Kidney capillary endothelial cell (primary cell): ENCODE measurements at regions not wholly inside any gene's neighbourhood (a gene's known extent, or its start where the extent isn't known, plus 50 kb on each side); places are given as distances from the start of the nearest gene placed in this dataset.

ENCODE experiments used
- DNase-seq: peaks from one replicate; pipeline ENCODE4 v3.0.0-alpha.2; 2018; ENCODE audit warnings: low spot score

- DNase-seq: no peak
These were observed 58.3 kb upstream of the SPATA31E1 start for GRCh38 chr9:87824216-87824875.

GRCh38 chr9:87824886-87825285 lies 57.8 kb upstream of the SPATA31E1 start:
- no peak for DNase-seq

GRCh38 chr9:87826331-87826730 lies 56.3 kb upstream of the SPATA31E1 start:
- no peak for DNase-seq

GRCh38 chr9:87827341-87827740 lies 55.3 kb upstream of the SPATA31E1 start:
- DNase-seq: no peak

GRCh38 chr9:87829756-87830155 lies 52.9 kb upstream of the SPATA31E1 start:
- DNase-seq: no peak

- no peak for DNase-seq
These were observed 52.2 kb upstream of the SPATA31E1 start for GRCh38 chr9:87830446-87830845.

GRCh38 chr9:87831159-87831558 lies 51.5 kb upstream of the SPATA31E1 start:
- DNase-seq: no peak
